Right ventricle myocardium inferior (tissue), 1 donor: ENCODE measurements at regions not wholly inside any gene's neighbourhood (a gene's known extent, or its start where the extent isn't known, plus 50 kb on each side); places are given as distances from the start of the nearest gene placed in this dataset.
"Not testable (repeated sequence)": the region's sequence is repeated elsewhere in the genome, so short reads cannot be mapped to it uniquely, and the experiment has no call there.

Experiments
- ATAC-seq: fragments of 200-7000 bp; cut with Tn5 transposase; one replicate; pipeline ENCODE4 v1.9.1; 2020; ENCODE audit warnings: mild to moderate bottlenecking, moderate library complexity
- DNase-seq: peaks from one replicate; pipeline ENCODE4 v3.0.0; 2021; ENCODE audit errors: missing footprints
- intact Hi-C: fragments of 100-400 bp; cut with DNase I; formaldehyde crosslinking; loops from one replicate; pipeline ENCODE4 v1.11.0; 2022
- donor health status: DM: no; HTN: yes; CAD: no; lungs with severe emphysema.

DNA sequence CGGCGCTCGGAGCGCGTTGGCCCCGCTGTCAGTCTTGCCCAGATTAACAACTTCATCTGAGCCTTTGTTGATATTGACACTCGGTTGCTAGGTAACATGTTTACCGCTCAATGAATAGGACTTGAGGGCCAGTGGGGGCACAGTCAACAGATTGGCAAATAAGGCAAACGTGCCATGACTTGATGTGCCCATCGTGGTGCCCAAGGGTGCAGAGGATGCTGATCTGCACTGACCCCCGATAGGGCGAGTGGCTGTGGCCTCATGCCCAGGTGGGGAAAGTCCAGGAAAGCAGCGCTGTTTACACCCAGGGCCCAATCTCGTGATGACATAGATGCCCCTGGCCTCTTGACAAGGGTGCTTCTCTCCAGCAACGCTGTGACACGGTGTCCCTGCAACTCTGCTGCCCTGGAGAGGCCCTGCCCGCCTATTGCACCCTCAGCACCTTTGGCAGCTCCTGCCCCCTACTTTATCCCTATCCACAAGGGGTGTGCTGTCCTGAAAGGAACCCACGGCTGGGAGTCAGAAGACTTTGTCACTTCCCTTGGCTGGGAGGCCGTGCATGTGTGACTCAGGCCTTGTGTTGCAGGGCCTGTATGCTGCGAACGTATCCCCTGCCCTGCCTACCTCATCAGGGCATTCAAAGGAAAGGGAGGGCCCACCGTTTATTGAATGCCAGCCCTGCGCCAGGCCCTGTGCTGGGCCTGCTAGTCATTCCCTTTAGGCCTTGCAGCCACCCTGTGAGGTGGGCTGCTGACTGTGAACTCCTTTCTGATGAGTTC, 158.0 kb downstream of the INHBB start:
- intact Hi-C loops: loop anchor here (1.0 to 2.0 kb wide), 2 partner anchors 49 to 160 kb away; no protein-coding TSS in a partner anchor

DNA sequence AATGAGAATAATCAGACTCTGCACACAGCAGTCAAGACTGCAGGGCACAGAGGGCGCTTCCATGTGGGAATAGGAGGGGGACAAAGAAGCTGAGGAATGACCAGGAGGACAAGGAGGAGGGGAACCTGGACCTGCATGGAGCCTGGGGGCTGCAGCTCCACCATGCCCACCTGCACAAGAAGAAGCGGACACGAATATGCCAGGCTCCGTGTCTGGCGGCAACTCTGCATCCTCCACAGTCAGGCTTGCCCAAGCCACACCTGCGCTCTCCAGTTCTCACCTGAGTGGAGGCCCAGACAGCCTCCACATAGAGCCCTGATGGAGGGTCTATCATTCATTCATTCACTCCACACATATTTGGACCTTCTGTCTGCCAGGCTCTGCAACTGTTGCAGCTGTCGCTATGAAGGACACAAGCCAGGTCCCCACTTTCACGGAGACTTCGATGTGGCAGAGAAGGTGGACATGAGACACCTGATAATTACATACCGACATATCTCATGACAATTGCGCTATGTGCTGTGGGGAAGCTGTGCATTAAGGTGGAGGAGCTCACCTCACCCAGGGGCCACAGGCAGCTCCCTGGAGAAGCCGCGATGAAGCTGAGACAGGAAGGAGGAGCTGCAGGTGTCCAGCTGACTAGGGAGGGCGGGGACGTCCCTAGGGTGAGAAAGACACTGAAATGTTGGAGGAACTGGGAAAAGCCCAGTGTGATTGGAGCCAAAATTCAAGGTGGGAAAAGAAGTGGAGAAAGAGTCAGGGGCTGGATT, 159.2 kb downstream of the INHBB start:
- DNase-seq: peak; percentile 37
- ATAC-seq: no peak
- intact Hi-C loops: loop anchor here (2.0 kb wide), 1 partner anchor 48 kb away; no protein-coding TSS in a partner anchor

More for the DNA sequence above, 158.0 kb downstream of the INHBB start:
- DNase-seq (peak; percentile 83), ATAC-seq (peak; percentile 95)

DNA sequence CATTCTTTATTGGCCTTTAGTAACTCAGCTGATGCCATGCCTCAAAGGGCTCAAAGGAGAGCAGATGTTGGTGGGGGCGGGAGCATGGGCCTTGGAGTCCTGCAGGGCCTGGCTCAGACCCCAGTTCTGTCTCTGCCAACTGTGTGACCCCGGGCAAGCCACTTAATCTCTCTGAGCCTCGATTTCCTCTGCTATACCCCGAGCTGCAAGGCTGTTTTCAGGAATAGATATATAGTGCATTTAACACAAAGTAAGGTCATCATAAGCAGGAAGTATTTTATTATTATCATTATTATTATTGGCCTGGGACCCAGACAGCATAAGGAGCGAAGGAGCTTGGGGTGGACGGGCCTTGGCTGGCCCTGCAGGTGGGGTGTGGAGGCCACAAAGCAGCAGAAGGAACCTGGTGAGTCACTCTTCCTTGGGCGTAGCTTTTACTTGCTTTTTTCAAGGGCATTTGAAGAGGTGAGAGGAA, 162.7 kb downstream of the INHBB start:
- DNase-seq (peak; percentile 64), ATAC-seq (no peak)
- intact Hi-C loops: no loop called here

DNA sequence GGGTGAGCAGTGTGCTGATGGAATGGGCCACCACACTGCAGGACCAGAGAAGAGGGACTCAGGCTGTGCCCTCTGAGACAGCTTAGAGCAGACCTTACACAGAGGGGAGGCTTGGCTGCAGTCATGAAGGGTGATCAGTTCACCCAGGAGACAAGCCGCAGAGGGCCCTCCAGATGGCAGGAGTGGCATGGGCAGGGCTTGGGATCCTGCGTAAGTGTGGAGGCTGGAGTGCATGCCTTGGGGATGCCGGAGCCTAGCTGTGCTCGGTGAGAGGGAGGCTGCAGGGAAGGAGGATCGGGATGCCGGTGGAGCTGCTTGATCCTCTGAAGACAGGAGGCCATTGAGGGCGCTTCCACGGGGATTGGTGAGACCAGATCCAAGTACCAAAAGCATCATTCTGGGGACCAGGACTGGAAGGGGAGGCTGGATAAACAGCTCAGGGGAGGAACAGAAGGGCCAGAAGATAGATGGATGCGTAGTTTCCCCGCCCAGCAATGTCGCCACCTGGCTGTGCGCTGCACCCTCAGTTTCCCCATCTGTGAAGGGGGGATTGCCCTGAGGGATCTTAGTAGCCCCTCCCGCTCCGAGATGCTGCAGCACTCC, 163.4 kb downstream of the INHBB start:
- DNase-seq (peak; percentile 27), ATAC-seq (no peak)
- intact Hi-C loops: no loop called here

DNA sequence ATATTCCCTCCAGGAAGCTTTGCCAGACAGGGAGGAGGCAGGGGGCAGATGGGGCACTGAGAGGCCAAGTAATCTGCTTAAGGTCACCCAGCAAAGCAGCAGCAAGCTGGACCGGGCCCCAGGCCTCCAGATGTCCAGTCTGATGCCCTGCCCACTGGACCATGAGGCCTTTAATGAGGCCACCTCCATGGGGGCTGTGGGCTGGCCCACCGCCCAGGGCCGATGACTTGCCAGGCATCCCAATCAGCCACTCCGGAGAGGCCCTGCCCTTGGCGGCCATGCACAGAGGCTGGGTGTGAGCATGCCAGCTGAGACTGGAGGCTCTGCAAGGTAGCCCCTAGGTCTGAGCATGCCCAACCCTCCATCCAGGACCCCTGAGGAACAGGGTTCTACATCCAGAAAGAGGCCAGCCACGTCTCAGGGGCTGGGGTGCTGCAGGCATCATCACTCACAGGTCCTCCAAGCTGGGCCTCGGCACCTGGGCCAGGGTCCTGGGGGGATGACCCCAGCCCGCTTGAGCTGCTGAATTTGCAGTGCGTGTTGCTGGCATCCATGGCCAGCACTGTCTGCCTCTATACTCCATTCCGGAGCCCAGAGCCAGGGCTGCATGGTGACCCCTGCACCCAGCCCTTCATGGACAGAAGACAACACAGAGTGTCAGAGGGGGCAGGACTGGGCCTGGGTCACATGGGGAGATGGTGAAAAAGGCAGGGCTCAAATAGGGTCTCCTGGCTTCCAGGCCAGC, 164.2 kb downstream of the INHBB start:
- DNase-seq (peak; percentile 64), ATAC-seq (no peak)
- intact Hi-C loops: no loop called here

DNA sequence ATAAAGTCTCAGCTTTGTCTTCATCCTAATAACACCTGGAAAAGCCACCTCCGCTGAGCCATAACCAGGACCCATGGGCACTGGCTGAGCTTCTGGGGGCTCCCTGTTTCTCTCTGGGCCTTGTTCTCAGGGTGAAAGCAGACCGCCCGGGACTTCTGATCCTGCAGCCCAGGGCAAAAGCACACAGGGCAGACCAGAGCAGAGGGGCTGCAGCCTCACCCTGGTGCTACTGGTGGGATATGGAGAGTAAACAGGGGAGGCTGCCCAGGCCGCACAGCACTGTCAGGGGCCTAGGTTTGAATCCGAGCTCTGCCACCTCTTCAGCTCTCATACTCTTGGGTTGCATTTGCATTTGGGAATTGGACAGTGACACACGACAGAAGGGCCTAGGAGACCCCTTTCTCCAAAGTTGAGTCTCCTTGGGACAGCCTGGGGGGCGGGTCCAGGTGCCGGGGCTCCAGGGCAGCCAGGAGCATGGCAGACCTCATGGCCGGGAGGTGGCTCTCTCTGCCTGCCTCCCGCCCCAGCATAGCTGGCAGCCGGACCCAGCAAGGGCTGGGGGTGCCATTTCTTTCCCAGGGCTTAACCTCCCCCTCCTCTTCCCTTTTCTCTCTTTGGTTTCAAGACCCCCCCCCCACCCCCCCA, 164.9 kb downstream of the INHBB start:
- intact Hi-C loops: no loop called here
- ATAC-seq: no peak
- DNase-seq: peak; percentile 26

DNA sequence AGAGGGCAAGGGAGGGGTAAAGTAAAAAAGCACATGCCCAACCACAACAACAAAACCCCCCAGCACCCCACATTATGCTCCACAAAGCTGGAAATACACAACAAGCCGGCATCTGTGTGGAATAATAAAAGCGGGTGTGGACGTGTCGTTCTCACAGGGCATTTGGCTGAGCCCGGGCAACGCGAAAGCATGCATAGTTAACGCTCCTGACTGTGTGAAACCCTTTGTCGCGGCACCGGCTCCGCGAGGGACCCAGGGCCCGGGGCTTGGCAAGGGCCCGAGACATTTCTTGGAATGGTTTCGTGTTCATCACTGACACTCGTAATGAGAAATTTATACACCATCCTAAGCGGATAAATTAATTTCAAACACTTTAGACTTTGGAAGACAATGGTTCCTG, 165.6 kb downstream of the INHBB start:
- ATAC-seq: no peak
- intact Hi-C loops: no loop called here
- DNase-seq: peak; percentile 30

DNA sequence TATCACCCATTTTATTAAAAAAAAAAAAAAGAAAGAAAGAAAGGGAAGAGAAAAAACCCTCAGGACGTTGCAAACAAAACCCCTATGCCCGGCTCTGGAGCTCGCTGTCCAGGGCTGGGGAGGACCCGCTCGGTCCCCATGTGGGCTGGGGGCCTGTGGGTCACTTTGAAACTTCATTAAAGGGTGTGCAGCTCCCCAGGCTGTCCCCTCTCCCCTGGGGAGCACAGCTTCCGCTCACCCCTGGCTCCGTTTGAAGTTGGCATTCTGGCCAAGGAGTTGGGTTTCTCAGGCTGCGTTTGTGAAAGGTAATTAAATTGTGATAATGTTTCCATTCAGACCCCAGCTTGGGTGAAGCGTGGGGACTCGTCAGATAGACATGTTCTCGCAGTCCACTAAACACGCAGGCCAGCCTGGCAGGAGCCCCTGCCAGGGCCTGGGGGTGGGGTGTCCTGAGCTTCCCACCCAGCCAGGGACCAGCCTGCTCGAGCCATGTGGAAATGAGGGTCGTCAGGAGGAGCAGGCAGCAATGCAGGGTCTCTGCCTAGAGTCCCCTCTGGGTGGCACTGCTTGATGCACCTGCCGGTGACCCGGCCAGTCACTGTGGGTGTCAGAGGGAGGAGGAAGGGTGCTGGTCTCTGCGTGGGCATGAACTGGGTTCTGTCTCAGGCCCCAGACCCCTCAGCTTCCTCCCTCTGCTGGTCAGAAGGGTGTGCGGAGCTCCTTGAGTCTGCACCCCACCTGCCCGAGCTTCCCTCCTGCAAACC, 166.2 kb downstream of the INHBB start:
- DNase-seq (peak; percentile 65), ATAC-seq (no peak)
- intact Hi-C loops: no loop called here

DNA sequence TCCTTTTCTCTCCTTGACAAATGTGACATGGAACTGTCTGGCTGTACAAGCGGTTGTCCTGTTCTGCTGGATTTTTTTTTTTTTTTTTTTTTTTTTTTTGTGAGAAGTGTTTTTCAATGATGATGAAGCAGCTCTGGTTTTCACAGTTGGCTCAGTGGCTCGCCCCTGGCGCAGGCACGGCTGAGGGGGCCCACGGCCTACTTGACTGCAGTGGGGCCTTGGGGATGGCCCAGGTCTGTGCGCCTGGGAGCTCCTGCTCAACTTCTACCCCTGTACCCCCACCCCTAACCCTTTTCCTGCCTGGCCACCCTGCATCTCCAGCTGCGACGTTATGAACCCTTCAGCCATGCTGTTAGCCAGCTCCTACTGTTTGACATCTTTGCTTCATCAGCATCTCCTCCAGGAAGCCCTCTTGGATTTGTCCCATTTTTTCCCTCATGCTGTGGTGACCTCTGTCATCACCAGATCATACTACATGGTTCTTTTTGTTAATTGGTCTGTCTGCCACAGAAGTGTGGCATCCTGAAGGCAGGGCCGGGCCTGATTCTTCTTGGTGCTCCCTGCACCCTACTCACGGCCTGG, 167.9 kb downstream of the INHBB start:
- intact Hi-C loops: no loop called here
- DNase-seq (peak; percentile 52), ATAC-seq (no peak)

DNA sequence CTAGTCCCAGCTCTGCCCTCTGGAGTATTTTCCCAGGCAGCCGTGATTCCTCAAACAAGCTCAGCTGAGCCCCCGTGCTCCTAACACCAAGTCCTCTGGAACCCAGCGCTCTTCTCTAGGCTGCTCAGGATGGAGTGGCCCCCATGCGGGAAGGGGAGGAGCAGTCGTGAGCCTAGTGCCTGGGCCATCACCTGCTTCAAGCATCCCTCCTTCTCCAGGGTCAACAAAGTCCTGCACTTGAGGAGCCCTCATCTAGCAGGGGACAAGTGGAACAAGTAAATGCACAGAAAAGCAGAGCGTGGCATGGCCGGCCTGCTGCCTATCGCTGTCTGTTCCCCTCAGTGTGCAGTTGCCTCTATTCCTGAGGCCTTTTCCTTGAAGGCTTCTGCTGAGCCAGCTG, 168.6 kb downstream of the INHBB start:
- DNase-seq: peak; percentile 13
- intact Hi-C loops: no loop called here
- ATAC-seq: no peak

DNA sequence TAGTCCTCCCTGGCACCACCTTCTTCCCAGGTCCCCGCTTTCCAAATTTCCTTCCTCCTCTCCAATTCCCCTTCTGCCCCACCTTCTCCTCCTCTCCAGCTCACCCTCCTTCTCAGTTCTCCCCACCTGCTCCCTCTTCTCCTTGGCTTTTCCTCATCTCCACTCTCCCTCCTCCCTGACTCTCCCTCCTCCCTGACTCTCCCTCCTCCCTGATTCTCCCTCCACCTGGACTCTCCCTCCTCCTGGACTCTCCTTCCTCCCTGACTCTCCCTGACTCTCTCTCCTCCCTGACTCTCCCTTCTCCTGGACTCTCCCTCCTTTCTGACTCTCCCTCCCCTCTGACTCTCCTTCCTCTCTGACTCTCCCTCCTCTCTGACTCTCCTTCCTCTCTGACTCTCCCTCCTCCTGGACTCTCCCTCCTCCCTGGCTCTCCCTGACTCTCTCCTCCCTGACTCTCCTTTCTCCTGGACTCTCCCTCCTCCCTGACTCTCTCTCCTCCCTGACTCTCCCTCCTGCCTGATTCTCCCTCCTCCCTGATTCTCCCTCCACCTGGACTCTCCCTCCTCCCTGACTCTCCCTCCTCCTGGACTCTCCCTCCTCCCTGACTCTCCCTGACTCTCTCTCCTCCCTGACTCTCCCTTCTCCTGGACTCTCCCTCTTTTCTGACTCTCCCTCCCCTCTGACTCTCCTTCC, 169.3 kb downstream of the INHBB start:
- not testable (repeated sequence) for DNase-seq

DNA sequence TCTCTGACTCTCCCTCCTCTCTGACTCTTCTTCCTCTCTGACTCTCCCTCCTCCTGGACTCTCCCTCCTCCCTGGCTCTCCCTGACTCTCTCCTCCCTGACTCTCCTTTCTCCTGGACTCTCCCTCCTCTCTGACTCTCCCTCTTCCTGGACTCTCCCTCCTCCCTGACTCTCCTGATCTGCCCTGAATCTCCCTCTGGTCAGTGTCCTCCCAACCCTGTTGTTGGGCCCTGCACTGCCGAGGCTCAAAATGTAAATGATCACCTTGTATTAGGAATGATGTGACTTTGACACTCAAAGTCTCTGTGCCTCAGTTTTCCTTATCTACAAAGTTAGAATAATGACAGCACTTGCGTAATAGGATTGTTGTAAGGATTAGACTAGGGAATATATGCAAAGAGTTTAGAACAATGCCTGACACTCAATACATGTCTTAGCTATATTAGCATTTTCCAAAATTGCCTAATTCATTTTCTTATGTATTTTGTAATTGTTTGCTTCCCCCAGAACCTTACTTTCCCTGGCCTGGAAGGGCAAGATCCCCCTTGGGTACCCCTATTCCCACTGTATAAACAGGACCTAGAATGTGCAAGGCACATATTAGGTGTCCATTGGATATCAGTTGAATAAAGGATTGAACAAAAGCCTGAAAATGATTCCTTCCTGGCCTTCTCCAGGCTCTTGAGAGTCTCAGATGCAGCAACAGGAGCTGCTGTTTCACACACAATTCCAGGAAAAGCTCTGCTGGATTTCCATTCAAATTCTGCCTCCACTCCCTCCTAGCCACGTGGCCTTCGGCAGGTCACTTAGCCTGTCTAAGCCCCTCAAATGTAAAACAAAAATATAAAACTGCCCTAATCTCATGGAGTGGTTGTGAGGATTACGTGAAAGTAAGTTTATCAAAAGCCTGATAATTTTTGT, 170.1 kb downstream of the INHBB start:
- ATAC-seq (no peak), DNase-seq (peak; percentile 18)
- intact Hi-C loops: no loop called here

More for the DNA sequence above, 169.3 kb downstream of the INHBB start:
- ATAC-seq, intact Hi-C loops: not testable (repeated sequence)

DNA sequence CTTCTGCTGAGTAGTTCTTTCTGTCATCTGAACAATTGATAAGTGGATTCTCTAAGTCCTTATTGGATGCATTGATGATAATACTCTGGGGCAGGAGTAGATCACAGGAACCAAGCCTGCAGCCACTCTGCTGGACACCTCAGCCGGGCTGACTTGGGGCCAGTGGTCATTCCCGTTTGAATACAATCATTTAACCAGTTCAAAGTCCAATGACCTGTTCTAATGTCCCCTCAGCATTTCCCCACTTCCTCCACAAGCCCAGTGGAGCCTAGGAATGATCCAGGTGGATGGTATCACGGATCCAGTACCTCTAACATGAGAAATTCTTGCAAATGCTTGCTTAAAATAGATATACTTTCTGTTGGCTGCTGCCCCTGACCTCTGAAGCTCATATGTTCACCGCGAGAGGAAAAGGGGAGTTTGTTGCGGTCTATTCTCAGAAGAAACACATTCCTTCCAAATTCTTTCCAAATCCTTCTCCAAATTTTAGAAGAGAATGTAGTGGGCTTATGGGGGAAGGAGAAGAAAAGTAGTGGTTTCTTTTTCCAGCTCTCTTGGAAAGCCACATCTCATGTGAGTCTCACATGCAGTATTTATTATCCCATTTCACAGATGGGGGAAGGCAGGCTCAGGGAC, 170.9 kb downstream of the INHBB start:
- intact Hi-C loops: no loop called here
- ATAC-seq (no peak), DNase-seq (no peak)

DNA sequence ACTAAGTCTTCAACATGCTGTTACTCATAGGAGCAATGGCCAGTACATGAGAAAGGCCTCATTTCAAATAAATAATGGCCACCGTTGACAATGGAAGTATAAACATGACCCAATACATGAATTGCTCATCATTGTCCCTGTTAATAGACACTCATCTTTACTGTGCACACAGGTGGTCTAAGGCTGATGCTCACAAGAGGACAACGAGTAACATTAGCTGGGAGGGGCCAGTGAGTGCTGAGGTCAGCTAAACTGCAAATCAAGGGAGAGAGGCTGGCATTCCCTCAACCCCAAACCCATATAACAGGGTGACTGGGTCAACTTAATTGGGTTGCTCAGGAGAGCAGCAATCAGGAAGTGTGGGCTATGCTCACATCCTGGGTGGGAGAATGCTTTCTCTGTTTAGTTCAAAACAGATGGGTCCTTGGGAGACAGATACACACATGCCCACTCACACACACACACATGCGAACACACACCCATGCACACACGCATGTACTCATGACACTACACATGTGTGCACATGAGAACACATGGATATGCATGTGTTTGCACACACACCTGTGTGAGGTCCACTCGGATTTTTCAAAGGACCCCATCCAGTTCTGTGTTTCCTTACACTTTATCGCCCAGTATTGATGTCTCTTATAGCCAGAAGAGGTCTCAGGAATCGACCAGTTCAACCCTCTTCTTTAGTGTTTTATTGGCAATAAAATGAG, 172.0 kb downstream of the INHBB start:
- intact Hi-C loops: no loop called here
- ATAC-seq (no peak), DNase-seq (no peak)

DNA sequence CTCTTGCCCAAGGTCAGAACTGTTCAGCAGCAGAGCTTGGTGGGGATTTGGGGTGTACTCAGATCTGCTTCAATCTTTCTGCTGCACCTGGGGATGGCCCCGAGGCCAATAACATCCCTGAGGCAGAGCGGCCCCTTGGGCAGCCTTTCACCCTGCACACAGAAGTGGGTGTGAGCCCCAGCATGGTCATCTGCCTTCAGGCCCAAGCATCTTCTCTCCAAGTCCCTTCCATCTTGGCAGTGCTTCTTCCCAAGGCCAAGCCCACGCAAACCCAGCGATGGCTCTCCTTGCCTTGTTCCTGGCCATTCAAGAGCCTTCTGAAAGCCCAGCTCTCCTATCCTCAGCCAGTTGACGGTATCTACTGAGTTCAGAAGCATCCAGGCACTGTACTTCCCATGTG, 172.9 kb downstream of the INHBB start:
- intact Hi-C loops: no loop called here
- ATAC-seq (no peak), DNase-seq (peak; percentile 49)
